Embryonic facial prominence (tissue), 1 donor: ENCODE measurements at regions not wholly inside any gene's neighbourhood (a gene's known extent, or its start where the extent isn't known, plus 50 kb on each side); places are given as distances from the start of the nearest gene placed in this dataset.
"Not testable (repeated sequence)": the region's sequence is repeated elsewhere in the genome, so short reads cannot be mapped to it uniquely, and the experiment has no call there.

Experiments used
- DNase-seq: peaks from one replicate; pipeline ENCODE4 v3.0.0-alpha.2; 2016; ENCODE audit errors: extremely low spot score

DNA sequence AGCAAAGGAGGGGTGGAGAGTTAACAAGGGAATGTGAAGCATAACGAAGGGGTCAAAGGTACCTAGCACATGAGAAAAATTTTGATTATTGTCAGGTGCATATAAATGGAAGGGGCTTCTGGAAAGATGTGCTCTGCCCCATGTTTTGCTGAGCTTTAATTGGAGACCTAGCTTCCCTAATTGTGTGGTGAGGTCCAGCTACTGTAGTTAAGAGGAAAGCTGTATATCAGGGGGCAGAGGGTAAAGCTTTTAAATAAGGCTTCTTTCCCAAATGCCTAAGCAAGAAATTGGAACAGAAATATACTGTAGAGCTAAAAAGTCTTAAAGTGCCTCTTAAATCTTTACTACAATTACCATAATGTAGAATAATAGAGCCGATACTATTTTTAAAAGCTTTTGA lies 267.2 kb downstream of the MAT2B start:
- DNase-seq, result no peak

- no peak for DNase-seq
Observed at GRCh38 chr5:163773226-163773625, 267.8 kb downstream of the MAT2B start.

DNA sequence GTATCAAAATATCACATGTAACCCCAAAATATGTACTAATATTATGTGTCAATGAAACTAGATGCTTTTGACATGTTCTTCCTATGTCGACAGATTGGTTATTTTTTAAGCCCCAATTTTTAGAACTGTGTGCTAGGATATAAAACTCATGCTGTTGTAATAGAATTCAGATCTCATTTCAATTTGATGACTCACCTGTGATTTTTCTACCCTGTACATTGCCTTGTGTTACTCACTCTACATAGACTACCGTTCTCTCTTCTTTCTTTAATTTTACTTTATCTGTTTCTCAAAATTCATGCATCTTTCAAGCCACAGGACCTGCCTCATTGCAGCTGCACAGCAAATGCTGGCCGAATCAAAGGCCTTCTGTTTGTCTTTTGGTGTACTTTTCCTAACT lies 284.5 kb downstream of the MAT2B start:
- DNase-seq, result no peak

DNA sequence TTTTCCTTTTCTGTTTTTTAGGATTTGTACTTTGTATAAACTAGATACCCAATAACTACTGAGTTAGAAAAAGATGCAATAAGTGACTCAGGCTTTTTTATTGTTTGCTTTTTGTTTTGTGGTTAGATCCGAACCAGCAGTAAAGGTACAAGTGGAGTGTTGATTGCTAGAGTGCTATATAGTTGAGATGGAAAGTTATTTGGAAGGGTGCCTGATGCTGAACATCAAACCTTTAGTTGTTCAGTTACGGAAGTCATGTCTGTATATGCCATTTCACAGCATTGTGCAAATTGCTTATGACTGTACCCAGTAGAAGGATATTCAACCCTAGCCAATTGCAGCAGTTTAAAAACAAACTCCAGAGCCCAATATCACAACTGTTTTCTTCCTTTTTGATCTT lies 285.1 kb downstream of the MAT2B start:
- DNase-seq, result no peak

DNA sequence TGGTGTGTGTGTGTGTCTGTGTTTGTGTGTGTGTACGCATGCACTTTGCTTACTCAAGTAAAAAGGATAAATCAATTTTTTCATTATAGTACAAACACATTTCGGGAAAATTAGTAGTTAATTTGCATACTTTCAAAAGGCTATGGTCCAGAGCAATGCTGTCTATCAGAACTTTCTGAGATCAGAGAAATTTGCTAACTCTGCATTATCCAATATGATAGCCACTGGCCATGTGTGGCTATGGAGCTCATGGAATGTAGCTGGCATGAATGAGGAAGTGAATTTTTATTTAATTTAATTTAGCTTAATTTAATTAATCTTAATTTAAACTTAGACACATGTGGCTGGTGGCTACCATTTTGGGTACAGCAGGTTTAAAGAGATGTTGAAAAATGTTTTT lies 289.6 kb downstream of the MAT2B start:
- DNase-seq, result no peak

- DNase-seq, result no peak
Observed at GRCh38 chr5:163807781-163808180, 302.4 kb downstream of the MAT2B start.

DNA sequence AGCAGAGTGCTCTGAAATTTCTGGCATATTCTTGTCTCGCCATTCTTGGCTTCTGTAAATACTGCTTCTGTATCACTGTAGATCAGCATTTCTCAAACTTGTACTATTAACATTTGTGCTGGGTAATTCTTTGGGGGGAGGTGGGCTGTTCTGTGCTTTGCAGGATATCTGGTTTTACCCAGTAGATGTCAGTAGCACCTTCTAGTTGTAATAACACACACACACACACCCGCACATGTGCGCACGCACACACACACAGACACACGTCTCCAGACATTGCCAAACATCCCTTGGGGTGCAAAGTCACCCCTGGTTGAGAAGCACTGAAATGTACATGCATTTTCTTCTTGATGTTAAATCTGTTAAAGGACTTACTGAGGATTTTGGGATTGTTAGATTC lies 304.1 kb downstream of the MAT2B start:
- no peak for DNase-seq

DNA sequence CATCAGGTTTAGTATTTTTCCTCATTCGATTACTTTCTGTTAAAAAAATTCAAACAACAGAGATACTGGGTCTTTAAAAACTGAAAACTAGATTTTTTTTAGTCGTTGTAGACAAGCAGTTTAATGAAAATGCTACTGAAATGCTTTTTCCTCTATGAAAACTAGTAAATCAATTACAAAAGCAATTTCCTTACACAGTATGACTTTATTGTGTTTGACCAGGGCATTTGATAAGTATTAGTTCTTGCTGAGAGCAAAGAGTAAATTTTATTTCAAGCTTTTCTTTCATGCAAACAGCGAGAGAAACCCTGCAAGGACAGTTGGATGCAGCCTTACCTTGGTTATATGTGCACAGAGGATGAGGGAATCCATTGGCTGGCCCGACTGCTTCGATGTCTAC lies 308.5 kb downstream of the MAT2B start:
- no peak for DNase-seq

GRCh38 chr5:163815240-163815791 lies 309.9 kb downstream of the MAT2B start:
- DNase-seq, result no peak

GRCh38 chr5:163821142-163821541 lies 315.7 kb downstream of the MAT2B start:
- no peak for DNase-seq

- DNase-seq, result no peak
Observed at GRCh38 chr5:163822548-163822947, 317.1 kb downstream of the MAT2B start.

- no peak for DNase-seq
Observed at GRCh38 chr5:163825661-163826060, 320.2 kb downstream of the MAT2B start.

DNA sequence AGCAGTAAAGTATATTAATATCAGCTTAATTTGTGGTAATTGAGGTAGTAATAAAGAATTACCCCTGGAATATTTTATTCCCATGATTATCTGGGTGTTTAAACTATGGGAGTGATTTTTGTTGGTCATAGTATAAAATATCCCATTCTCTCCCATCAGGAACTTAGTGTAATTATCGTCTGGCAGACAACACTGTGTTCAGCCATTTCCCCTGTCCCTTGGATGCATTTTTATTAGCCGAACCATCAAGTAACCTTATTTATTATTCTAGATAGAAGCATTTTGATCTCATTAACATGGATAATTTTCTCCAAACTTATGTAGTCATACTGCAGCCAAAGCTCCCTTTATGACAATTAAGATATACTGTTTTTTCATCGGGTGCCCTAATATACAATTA lies 320.8 kb downstream of the MAT2B start:
- no peak for DNase-seq

GRCh38 chr5:163832155-163832554 lies 326.7 kb downstream of the MAT2B start:
- DNase-seq, result no peak

DNA sequence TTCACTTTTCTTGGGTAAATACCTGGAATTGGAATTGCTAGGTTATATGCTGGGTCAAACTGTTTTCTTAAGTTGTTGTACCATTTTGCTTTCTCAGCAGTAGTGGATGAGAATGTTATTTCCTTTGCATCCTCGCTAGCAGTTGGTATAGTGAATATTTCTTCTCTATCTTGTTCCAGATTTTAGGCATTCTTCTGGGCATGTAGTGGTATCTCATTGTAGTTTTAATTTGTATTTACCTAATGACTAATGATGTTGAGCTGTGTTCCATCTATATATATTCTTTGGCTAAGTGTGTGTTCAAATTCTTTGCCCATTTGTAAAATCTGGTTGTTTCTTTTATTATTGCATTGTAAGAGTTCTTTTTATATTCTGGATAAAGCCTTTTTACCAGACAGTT lies 333.3 kb downstream of the MAT2B start:
- no peak for DNase-seq

GRCh38 chr5:163846512-163846911 lies 341.1 kb downstream of the MAT2B start:
- no peak for DNase-seq

DNA sequence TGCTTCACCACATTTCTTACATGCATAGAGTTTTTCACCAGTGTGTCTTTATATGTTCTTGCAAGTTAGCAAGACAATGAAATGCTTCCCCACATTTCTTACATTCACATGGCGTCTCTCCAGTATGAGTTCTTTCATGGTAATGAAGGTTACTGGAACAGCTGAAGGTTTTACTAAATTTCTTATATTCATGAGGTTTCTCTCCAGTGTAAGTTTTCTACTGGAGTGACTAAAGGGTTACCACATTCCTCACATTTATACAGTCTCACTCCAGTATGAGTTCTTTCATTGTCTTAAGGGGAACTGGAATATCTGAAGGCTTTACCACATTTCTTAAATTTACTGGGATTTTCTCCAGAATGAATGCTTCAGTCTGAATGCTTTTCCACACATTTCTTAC lies 350.3 kb downstream of the MAT2B start:
- no peak for DNase-seq

- DNase-seq, result no peak
Observed at GRCh38 chr5:163861670-163862069, 356.3 kb downstream of the MAT2B start.

DNA sequence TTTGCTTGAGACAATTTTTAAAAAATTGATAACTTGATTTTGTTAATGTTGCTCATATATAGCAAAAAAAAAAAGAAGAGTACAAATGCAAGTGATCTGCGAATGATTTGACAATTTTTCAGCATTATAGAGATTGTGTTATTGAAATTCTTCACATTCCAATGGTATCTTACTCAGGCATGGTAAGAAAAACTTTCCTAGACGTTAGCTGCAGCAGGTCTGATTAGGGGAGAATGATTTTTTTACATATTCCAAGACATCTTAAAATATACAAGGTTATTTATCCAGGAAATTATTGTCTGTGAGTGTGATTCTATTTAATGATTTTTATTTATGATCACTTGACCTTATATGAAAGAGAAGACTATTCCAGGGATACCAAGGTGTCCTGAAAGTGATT lies 361.9 kb downstream of the MAT2B start:
- DNase-seq, result no peak

- DNase-seq, result no peak
Observed at GRCh38 chr5:163867738-163868137, 362.3 kb downstream of the MAT2B start.

GRCh38 chr5:163869581-163869980 lies 364.2 kb downstream of the MAT2B start:
- DNase-seq, result no peak

GRCh38 chr5:163870441-163870840 lies 365.0 kb downstream of the MAT2B start:
- no peak for DNase-seq

DNA sequence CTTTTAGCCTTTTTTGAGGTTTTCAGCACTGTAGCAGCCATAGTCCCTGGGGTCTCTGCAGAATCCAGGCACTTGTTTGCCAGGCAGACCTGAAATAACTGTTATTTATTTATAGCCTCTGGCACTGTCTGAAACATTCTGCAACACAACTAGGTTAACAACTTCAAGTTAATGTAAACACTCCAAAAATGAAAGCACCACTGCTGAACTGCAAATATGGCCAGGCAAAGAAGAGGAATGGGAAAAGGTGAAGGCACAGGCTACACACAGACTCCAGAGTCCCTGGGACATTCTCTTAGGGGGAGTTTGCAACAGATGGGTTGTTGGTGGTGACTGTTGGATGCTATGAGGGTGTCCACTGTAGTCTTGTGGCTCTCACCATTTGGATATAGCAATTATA lies 369.0 kb downstream of the MAT2B start:
- DNase-seq, result no peak

GRCh38 chr5:163874912-163875311 lies 369.5 kb downstream of the MAT2B start:
- not testable (repeated sequence) for DNase-seq

GRCh38 chr5:163877865-163878264 lies 372.4 kb downstream of the MAT2B start:
- DNase-seq, result no peak
